GM12878 (cell line): ENCODE measurements at regions not wholly inside any gene's neighbourhood (a gene's known extent, or its start where the extent isn't known, plus 50 kb on each side); places are given as distances from the start of the nearest gene placed in this dataset.

Experiments used
- ATAC-seq: fragments of 200-7000 bp; cut with Tn5 transposase; 3 replicates; pipeline ENCODE4 v1.9.1; 2020; ENCODE audit warnings: mild to moderate bottlenecking, moderate library complexity
- BruUV-seq: library from RNA; stranded (reverse); fragments of 400-500 nt; replicated peaks from 2 replicates; lab custom pipeline; 2021; lab: Mats Ljungman, UMichigan
- CTCF ChIA-PET: fragments of 300-600 bp; sonication (Branson Sonifier 250); formaldehyde crosslinking; extraction: SDS; loops from one replicate; lab custom pipeline; 2021; ENCODE audit warnings: inconsistent platforms; lab: Yijun Ruan, JAX
- POLR2A ChIA-PET: fragments of 350-600 bp; formaldehyde crosslinking; extraction: SDS; loops from one replicate; lab custom pipeline; 2021; ENCODE audit warnings: inconsistent platforms; lab: Charles Lee
- RAD21 ChIA-PET: fragments of 300-600 bp; sonication (Branson Sonifier 250); formaldehyde crosslinking; loops from one replicate; lab custom pipeline; 2023; ENCODE audit warnings: antibody characterized with exemption; ENCODE audit not compliant: unreplicated experiment; lab: Charles Lee
- SMC1A ChIA-PET: fragments of 300-600 bp; sonication (Branson Sonifier 250); formaldehyde crosslinking; loops from one replicate; lab custom pipeline; 2023; ENCODE audit not compliant: unreplicated experiment, uncharacterized antibody; lab: Charles Lee
- DNase-seq: peaks from one replicate; pipeline ENCODE4 v3.0.0-alpha.2; 2011; ENCODE audit warnings: low read depth, low spot score
- FAIRE-seq: peaks from 3 replicates; lab custom pipeline; 2011; peaks lifted over from hg19 to GRCh38; lab: Jason Lieb, UNC
- H2AFZ ChIP-seq: 2 replicates; pipeline ENCODE4 v1.6.0; 2011; ENCODE audit warnings: low read depth, low read length, control low read depth; ENCODE audit not compliant: control insufficient read depth
- H3K27ac ChIP-seq: 2 replicates; pipeline ENCODE4 v1.5.1; 2011; ENCODE audit warnings: control low read depth; ENCODE audit not compliant: control insufficient read depth, insufficient read depth
- H3K27me3 ChIP-seq, 2 experiments: replicated peaks in 1 of 2; 2 replicates each; pipeline versions ENCODE4 v1.6.0 to v1.6.1; 2011; ENCODE audit warnings: low read length in 1 of 2; ENCODE audit not compliant: control insufficient read depth in 2 of 2, insufficient read depth in 2 of 2
- H3K36me3 ChIP-seq, 2 experiments: 2 replicates each; pipeline ENCODE4 v1.5.1; 2011; ENCODE audit warnings: low read length in 1 of 2; ENCODE audit not compliant: control insufficient read depth in 2 of 2, insufficient read depth in 2 of 2
- H3K4me1 ChIP-seq: 2 replicates; pipeline ENCODE4 v1.6.1; 2011; ENCODE audit warnings: mild to moderate bottlenecking, low read length, moderate library complexity, mixed read lengths; ENCODE audit not compliant: control insufficient read depth, insufficient read depth
- H3K4me2 ChIP-seq: 2 replicates; pipeline ENCODE4 v1.6.0; 2011; ENCODE audit warnings: control low read depth; ENCODE audit not compliant: control insufficient read depth, insufficient read depth
- H3K4me3 ChIP-seq: fragments of 200-600 bp; sonication (generic); 2 replicates; pipeline ENCODE4 v1.5.1; 2016
- H3K79me2 ChIP-seq: 2 replicates; pipeline ENCODE4 v1.6.0; 2011; ENCODE audit warnings: low read length; ENCODE audit not compliant: control insufficient read depth, insufficient read depth
- H3K9ac ChIP-seq: 2 replicates; pipeline ENCODE4 v1.8.0; 2011; ENCODE audit warnings: low read length, control low read depth, mixed read lengths; ENCODE audit not compliant: control insufficient read depth, insufficient read depth
- H3K9me3 ChIP-seq: replicated peaks from 3 replicates; pipeline ENCODE4 v1.5.1; 2011; ENCODE audit warnings: mild to moderate bottlenecking, low read length; ENCODE audit not compliant: control insufficient read depth, insufficient read depth
- H4K20me1 ChIP-seq: 2 replicates; pipeline ENCODE4 v1.6.0; 2011; ENCODE audit not compliant: control insufficient read depth, insufficient read depth
- ATF7 ChIP-seq: fragments of 450-650 bp; IDR thresholded peaks from 2 replicates; pipeline ENCODE4 v1.6.1; 2016; ENCODE audit warnings: low read depth, mild to moderate bottlenecking
- CBX5 ChIP-seq: sonication (generic); IDR thresholded peaks from 2 replicates; pipeline ENCODE4 v1.6.1; 2016; ENCODE audit warnings: low read depth, moderate library complexity, mild to moderate bottlenecking, inconsistent platforms
- EZH2 ChIP-seq: IDR thresholded peaks from 2 replicates; pipeline ENCODE4 v1.6.1; 2012; ENCODE audit warnings: low read depth, mild to moderate bottlenecking, control low read depth, inconsistent platforms, low read length, borderline replicate concordance; ENCODE audit not compliant: control insufficient read depth
- FOXK2 ChIP-seq: fragments of 450-650 bp; IDR thresholded peaks from 2 replicates; pipeline ENCODE4 v1.6.1; 2017; ENCODE audit warnings: mild to moderate bottlenecking, moderate library complexity
- HDGF ChIP-seq: fragments of 450-650 bp; IDR thresholded peaks from 2 replicates; pipeline ENCODE4 v1.6.1; 2016; ENCODE audit warnings: antibody characterized with exemption
- NFYA ChIP-seq: IDR thresholded peaks from 2 replicates; pipeline ENCODE4 v1.6.1; 2011; ENCODE audit warnings: low read depth, mild to moderate bottlenecking, low read length, improper control_type of control experiment, borderline replicate concordance
- PAX5 ChIP-seq: IDR thresholded peaks from 2 replicates; pipeline ENCODE4 v1.6.1; 2011; ENCODE audit warnings: low read depth, low read length, borderline replicate concordance
- PAX8 ChIP-seq: fragments of 450-650 bp; IDR thresholded peaks from 2 replicates; pipeline ENCODE4 v1.6.1; 2017; ENCODE audit warnings: mild to moderate bottlenecking, moderate library complexity
- RAD51 ChIP-seq: fragments of 450-650 bp; IDR thresholded peaks from 2 replicates; pipeline ENCODE4 v1.6.1; 2016; ENCODE audit warnings: moderate library complexity, mild to moderate bottlenecking, inconsistent platforms
- RBBP5 ChIP-seq: fragments of 200-600 bp; sonication (generic); conservative IDR thresholded peaks from 2 replicates; pipeline ENCODE4 v1.6.1; 2016
- RELA ChIP-seq: fragments of 450-650 bp; IDR thresholded peaks from 2 replicates; pipeline ENCODE4 v1.8.0; 2014; ENCODE audit warnings: borderline replicate concordance; ENCODE audit not compliant: partially characterized antibody
- SRF ChIP-seq, 2 experiments: IDR thresholded peaks; 2 replicates each; pipeline ENCODE4 v1.6.1; 2011; ENCODE audit warnings: low read depth in 2 of 2, low read length in 2 of 2, mild to moderate bottlenecking in 1 of 2, moderate library complexity in 1 of 2
- STAT1 ChIP-seq: fragments of 450-650 bp; conservative IDR thresholded peaks from 2 replicates; pipeline ENCODE4 v1.6.1; 2014; ENCODE audit warnings: antibody characterized with exemption, mild to moderate bottlenecking
- TARDBP ChIP-seq: IDR thresholded peaks from 2 replicates; pipeline ENCODE4 v1.6.1; 2016; ENCODE audit warnings: borderline replicate concordance
- ZNF687 ChIP-seq: fragments of 450-650 bp; IDR thresholded peaks from 2 replicates; pipeline ENCODE4 v1.6.1; 2017; ENCODE audit warnings: mild to moderate bottlenecking, moderate library complexity
- WGBS: methylation state at CpG from one replicate; pipeline ENCODE4 v1.1.6; 2016; ENCODE audit warnings: low lambda C conversion rate; ENCODE audit not compliant: insufficient replicate concordance, insufficient coverage; ENCODE audit errors: missing lambda C conversion rate; 5-methylcytosine and 5-hydroxymethylcytosine counted together
- in situ Hi-C: fragments of 300-500 bp; cut with MboI; formaldehyde crosslinking; loops from 9 replicates; pipeline ENCODE4 v1.14.3; 2018; ENCODE audit warnings: mixed read lengths
- intact Hi-C: fragments of 100-400 bp; cut with micrococcal nuclease; formaldehyde crosslinking; loops from one replicate; pipeline ENCODE4 v1.14.2; 2022; ENCODE audit not compliant: unreplicated experiment
- TF ChIP-seq, protein P1 (sequence below), 3 experiments: IDR thresholded peaks in 2 of 3; conservative IDR thresholded peaks in 1 of 3; 2 replicates each; pipeline ENCODE4 v1.5.1; 2011; ENCODE audit warnings: low read depth in 3 of 3, low read length in 3 of 3, mild to moderate bottlenecking in 3 of 3, control low read depth in 2 of 3, moderate library complexity in 2 of 3, inconsistent platforms in 1 of 3, mixed read lengths in 1 of 3; ENCODE audit not compliant: control insufficient read depth in 2 of 3, insufficient read depth in 1 of 3; ENCODE audit errors: extremely low read depth in 1 of 3

GRCh38 chr3:127093312-127093711 is 99.6 kb upstream of the PRR23E start:
- 42% methylated on average over 9 of the region's 9 CpGs for WGBS
- DNase-seq, result no peak

More at GRCh38 chr3:127093312-127093711, 99.6 kb upstream of the PRR23E start:
- TF ChIP-seq STAT1 (no peak), FOXK2 (no peak), ZNF687 (no peak), NFYA (no peak), EZH2 (no peak), CBX5 (no peak), HDGF (no peak), ATF7 (no peak), SRF (IDR thresholded peaks at IDR 0.05; ENCODE audit: low read depth in 2 of 2, low read length in 2 of 2) (no peak), TARDBP (no peak), PAX5 (no peak), RAD51 (no peak), RBBP5 (no peak), PAX8 (no peak), RELA (no peak)
- TF ChIP-seq, protein P1, sequence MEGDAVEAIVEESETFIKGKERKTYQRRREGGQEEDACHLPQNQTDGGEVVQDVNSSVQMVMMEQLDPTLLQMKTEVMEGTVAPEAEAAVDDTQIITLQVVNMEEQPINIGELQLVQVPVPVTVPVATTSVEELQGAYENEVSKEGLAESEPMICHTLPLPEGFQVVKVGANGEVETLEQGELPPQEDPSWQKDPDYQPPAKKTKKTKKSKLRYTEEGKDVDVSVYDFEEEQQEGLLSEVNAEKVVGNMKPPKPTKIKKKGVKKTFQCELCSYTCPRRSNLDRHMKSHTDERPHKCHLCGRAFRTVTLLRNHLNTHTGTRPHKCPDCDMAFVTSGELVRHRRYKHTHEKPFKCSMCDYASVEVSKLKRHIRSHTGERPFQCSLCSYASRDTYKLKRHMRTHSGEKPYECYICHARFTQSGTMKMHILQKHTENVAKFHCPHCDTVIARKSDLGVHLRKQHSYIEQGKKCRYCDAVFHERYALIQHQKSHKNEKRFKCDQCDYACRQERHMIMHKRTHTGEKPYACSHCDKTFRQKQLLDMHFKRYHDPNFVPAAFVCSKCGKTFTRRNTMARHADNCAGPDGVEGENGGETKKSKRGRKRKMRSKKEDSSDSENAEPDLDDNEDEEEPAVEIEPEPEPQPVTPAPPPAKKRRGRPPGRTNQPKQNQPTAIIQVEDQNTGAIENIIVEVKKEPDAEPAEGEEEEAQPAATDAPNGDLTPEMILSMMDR (IDR thresholded peaks at IDR 0.05 in 2 of 3, conservative IDR thresholded peaks at IDR 0.05 in 1 of 3; ENCODE audit: control insufficient read depth in 2 of 3, extremely low read depth in 1 of 3, insufficient read depth in 1 of 3, low read depth in 3 of 3, low read length in 3 of 3), result no peak
- no peaks in the 10 kb centered on the region for H3K79me2 ChIP-seq
- no peaks in the 10 kb centered on the region for H3K9me3 ChIP-seq
- ChIA-PET SMC1A (no interaction called here), POLR2A (no interaction called here), CTCF (no interaction called here), RAD21 (no interaction called here)
- peaks cover 0 to 2% of the 10 kb centered on the region in 2 experiments; a peak in 2 of 4 replicates for H3K27me3 ChIP-seq
- no peaks in the 10 kb centered on the region for H4K20me1 ChIP-seq
- H3K4me1 ChIP-seq, result no peaks in the 10 kb centered on the region
- no TSS peak for BruUV-seq
- no peak overlapping the region for H3K9ac ChIP-seq
- intact Hi-C loops, result no loop called here
- no peak overlapping the region for H3K4me3 ChIP-seq
- in situ Hi-C loops, result no loop called here
- H3K36me3 ChIP-seq, result no peaks in the 10 kb centered on the region
- H3K4me2 ChIP-seq, result no peak overlapping the region
- H3K27ac ChIP-seq, result no peak overlapping the region
- FAIRE-seq (no peak), ATAC-seq (no peak)
- H2AFZ ChIP-seq, result no peak overlapping the region
